HG02798 (cell line): ENCODE measurements at regions not wholly inside any gene's neighbourhood (a gene's known extent, or its start where the extent isn't known, plus 50 kb on each side); places are given as distances from the start of the nearest gene placed in this dataset.
"Not testable (repeated sequence)": the region's sequence is repeated elsewhere in the genome, so short reads cannot be mapped to it uniquely, and the experiment has no call there.

ENCODE experiments used
- ATAC-seq: cut with Tn5 transposase; IDR thresholded peaks from one replicate; pipeline ENCODE4 v1.9.1; 2021; ENCODE audit warnings: mild to moderate bottlenecking; ENCODE audit not compliant: unreplicated experiment, poor library complexity

DNA sequence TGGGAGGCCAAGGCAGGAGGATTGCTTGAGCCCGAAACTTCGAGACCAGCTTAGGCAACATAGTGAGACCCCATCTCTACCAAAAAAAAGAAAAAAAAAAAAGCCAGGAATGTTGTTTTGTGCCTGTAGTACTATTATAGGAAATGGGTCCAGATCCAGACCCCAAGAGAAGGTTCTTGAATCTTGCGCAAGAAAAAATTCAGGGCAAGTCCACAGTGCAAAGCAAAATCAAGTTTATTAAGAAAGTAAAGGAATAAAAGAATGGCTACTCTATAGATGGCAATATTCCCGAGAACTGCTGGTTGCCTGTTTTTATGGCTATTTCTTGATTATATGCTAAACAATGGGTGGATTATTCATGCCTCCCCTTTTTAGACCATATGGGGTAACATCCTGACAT lies 51.2 kb upstream of the RDX start:
- ATAC-seq = no peak

- peak; percentile 87 for ATAC-seq
These were observed 53.0 kb upstream of the RDX start for GRCh38 chr11:110349138-110349996.

- ATAC-seq = not testable (repeated sequence)
These were observed 53.6 kb upstream of the RDX start for GRCh38 chr11:110349997-110350383.

GRCh38 chr11:110355011-110355744 lies 58.8 kb upstream of the RDX start:
- no peak for ATAC-seq

DNA sequence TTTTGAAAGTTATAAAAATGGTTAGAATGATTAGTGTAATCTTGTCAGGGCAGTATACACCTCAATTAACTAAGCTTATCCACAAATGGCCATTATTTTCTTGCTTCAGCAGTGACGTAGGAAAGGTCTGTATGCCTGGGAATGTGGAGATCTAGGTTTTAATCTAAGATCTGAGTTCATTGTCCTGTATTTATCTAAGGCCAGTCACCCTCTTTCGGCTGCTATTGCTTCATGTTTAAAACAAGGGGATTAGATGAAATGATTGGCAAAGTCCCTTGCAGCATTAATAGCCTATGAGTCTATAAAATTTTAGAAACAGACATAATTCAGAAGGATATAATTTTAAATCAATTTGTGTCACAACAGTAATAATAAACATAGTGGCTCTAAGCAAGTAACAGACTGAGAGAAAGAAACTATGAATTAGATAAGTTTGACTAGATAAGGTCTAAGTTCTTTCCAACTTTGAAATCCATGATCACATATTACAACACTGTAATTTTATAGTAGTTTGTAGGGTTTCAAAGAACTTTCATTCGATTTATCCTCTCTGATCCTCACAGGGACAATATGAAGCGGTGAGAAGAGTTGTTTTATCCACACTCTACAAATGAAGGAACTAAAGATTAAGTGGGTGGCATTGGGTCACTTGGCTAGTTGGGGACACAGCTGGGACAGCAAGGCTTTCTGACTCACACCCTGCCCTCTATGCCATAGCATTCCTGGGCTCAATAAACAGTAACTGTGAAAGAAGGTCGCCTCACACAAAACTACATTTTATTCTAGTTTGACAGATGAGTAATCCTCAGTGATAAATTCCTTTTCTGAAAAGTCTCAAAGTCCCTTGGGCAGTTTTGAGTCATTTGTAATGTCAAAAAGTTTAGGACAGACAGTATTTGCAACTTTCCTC lies 60.6 kb upstream of the RDX start:
- ATAC-seq = no peak

DNA sequence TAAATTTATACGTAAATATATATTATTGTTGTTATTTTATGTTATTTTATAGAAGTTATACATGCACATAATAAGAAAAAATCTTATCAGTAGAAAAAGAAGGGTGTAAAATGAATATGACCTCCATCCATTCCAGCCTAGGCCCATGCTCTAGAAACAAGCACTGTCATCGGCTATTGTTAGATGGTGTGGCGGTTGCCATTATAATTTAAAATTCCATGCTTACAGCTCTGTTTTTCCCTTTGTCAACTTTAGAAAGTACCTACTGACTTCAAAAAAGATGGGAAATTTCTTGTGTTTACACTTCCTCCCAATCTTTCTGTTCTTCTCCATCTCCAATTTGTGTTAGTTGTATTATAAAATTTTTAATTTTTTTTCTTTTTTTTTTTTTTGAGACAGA lies 61.9 kb upstream of the RDX start:
- ATAC-seq = no peak

GRCh38 chr11:110360781-110361408 lies 64.5 kb upstream of the RDX start:
- not testable (repeated sequence) for ATAC-seq

DNA sequence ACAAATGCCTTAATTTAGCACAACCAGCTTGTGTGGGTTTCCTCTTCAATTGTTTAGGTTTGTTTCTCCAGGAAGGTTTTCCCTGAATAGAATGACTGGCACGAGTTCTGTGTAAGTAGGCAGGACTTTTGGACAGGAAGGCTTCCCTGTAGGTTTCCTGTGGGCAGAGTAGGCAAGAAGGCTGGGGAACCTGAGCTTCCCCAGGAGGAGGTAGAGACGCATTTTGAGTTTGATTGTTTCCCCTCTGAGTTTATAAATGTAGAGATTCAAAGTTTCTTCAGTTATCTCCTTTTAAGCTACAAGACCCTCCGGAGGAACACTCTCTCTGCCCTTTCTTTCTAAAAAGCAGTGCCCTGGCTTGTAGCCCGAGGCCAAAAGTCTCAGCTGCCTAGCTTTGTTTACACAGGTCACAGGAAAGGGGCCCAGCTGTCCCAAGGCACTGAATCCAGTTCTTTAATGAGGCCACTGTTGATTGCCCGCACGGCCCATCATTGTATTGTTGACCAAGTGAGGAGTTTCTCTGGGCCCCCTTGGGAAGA lies 66.6 kb upstream of the RDX start:
- no peak for ATAC-seq

GRCh38 chr11:110366291-110366690 lies 63.5 kb upstream of the FDX1 start:
- ATAC-seq = no peak

DNA sequence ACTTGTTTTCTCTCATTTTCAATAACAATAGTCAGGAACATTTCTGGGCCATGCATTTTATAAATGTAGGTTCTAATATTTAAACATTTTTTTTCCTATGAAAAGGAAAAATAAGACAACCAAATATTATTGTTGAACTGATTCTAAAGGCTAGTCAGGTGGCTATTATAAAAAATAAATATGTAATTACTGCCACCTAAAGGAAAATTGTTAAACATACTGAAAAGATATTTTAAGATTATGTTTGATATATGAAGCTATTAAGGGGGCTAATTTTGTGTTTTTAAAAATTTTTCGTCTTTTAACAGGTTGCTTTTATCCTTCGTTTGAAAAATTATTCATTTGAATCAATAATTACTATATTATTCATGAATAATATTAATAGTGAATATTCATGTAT lies 62.2 kb upstream of the FDX1 start:
- ATAC-seq = no peak

- ATAC-seq = no peak
These were observed 58.7 kb upstream of the FDX1 start for GRCh38 chr11:110371084-110371483.

DNA sequence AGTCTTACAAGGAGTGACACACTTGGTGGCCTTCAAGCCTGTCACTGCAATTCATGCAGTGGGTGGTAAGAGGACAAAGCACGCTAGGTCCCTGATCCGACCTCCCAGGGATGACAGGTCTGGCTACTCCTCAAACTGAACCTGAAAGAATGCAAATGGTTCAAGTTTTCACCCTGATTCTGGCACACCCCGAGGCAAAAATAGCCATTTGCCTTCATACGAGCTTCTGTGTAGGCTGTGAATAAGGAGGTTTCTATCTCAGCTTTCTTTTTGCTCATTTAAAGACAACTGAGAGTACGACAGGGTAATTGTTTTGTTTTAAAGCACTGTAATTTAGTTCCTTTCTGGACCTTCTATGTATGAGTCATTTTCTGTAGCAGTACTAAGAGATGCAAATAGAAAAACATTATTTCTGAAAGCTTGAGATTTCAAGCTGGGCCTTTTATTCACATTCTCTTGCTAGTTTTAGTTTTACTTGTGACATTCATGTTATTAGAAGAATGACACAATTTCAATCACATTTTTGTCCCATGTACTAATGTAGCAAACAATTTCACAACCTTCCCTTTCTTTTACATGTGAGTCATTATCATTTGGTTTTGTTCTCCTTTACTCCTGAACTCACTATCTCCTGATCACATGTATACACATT lies 56.6 kb upstream of the FDX1 start:
- peak; percentile 91 for ATAC-seq

DNA sequence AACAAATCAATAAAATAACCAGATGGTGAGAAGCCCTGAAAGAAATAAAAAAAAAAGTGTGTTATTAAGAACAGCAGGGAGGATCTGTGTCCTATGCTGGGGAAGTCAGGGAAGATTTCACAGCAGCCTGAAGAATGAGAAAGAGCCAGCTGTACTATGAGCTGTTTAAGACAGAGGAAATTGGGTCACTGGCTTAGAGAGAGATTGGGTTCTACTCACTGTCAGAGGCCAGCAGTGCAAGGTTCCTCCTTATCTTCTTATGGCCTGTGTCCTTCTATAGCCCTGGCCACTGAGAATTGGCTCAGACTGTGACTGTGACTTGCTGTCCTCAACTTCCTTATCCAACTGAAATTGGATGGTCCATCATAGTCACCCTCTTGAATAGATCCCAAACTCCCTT lies 54.8 kb upstream of the FDX1 start:
- no peak for ATAC-seq

GRCh38 chr11:110375351-110375750 lies 54.4 kb upstream of the FDX1 start:
- no peak for ATAC-seq

- no peak for ATAC-seq
These were observed 53.7 kb upstream of the FDX1 start for GRCh38 chr11:110376021-110376420.

DNA sequence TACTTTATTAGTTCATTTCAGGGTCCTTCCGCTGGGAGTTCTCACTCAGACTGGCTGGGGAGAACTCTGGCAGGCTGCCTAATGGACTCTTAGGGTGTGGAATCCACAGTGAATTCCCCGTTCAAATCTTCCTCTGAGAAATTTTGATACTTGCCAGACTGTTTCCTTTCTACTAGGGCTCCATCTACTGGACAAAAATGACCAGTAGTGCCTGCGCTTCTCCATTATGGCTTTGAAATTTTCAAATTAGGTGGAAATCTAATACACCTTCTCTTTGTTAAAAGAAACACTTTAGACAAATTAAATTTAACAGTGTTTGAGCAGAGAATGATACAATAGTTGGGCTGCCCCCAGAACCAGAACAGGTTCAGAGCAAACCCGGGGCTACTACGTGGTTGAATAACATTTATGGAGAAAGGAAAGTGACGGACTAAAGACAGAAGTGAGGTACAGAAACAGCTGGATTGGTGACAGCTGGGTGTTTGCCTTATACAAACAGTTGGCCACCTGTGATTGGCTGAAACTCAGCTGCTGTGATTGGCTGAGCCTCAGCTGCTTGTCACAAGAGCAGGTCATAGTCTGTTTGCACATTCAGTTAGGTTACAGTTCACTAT lies 52.9 kb upstream of the FDX1 start:
- peak; percentile 19 for ATAC-seq

DNA sequence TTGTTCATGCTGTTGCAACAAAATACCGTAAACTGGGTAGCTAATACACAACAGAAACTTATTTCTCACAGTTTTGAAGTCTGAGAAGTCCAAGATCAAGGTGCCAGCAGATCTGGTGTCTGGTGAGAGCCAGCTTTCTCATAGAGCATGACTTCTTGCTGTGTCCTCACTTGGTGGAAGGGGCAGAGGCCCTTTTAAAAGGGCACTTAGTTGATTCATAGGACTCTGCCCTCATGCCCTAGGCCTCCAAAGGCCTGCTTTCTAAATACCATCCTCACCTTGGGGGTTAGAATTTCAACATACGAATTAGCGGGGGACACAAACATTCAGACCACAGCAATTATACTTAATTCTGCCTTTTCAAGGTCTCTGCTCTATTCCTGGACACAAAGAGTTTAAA lies 52.3 kb upstream of the FDX1 start:
- ATAC-seq = no peak

DNA sequence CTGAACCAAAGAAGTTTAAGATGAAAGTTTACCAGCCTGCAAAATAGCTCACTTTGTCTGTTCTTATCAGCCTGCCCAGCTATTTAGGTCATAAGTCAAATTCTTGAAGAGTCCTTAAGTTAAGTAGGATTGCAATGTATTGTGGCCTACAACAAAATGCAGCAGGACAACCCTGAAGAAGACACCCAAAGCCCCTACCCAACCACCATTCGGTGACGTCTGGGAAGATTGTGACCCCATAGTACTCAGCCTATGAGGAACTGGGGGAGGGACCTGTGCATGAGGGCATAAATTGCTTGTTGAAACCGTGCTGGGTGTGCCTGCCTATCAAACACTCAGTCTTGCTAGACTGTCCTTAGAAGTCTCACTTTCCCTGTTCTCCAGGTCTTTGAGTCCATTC lies 50.5 kb upstream of the FDX1 start:
- ATAC-seq = no peak

- no peak for ATAC-seq
These were observed 49.8 kb upstream of the FDX1 start for GRCh38 chr11:110379936-110380335.
